Peyer's patch (tissue), 4 donors: ENCODE measurements at regions not wholly inside any gene's neighbourhood (a gene's known extent, or its start where the extent isn't known, plus 50 kb on each side); places are given as distances from the start of the nearest gene placed in this dataset.

ENCODE experiments used
- DNase-seq, 3 donors: peaks; one replicate each; pipeline ENCODE4 v3.0.0-alpha.2; 2017 to 2019
- H3K27ac ChIP-seq, 4 donors: fragments of 200-600 bp; sonication (generic); one replicate each; pipeline ENCODE4 v1.5.1; 2016 to 2019
- H3K27me3 ChIP-seq, 2 donors: fragments of 200-600 bp; sonication (generic); one replicate each; pipeline ENCODE4 v1.5.1; 2019
- H3K36me3 ChIP-seq, 3 donors: fragments of 200-600 bp; sonication (generic); one replicate each; pipeline ENCODE4 v1.5.1; 2016 to 2019
- H3K4me1 ChIP-seq, 4 donors: fragments of 200-600 bp; sonication (generic); one replicate each; pipeline ENCODE4 v1.5.1; 2016 to 2019
- H3K4me3 ChIP-seq, 4 donors: fragments of 200-600 bp; sonication (generic); 1 replicate in 3 of 4; 2 replicates in 1 of 4; pipeline ENCODE4 v1.5.1; 2016 to 2019; ENCODE audit warnings: mild to moderate bottlenecking in 1 of 4
- H3K9me3 ChIP-seq, 4 donors: fragments of 200-600 bp; sonication (generic); one replicate each; pipeline ENCODE4 v1.5.1; 2016 to 2019; ENCODE audit warnings: mild to moderate bottlenecking in 1 of 4
- CTCF ChIP-seq, 6 experiments: fragments of 450-650 bp in 4 of 6; fragments of 200-600 bp in 2 of 6; sonication (generic) in 1 of 6; IDR thresholded peaks; one replicate each; pipeline ENCODE4 v1.5.1; 2017 to 2019; ENCODE audit warnings: antibody characterized with exemption in 6 of 6, mild to moderate bottlenecking in 3 of 6, moderate library complexity in 1 of 6
- POLR2A ChIP-seq, 2 donors: fragments of 450-650 bp; IDR thresholded peaks; one replicate each; pipeline ENCODE4 v1.5.1; 2017; ENCODE audit warnings: antibody characterized with exemption in 2 of 2, mild to moderate bottlenecking in 2 of 2, moderate library complexity in 2 of 2

- Histone ChIP-seq H3K36me3 (no peaks in the 10 kb centered on the region), H3K27ac (peak overlapping the region in 1 of 4 donors; percentile 66), H3K27me3 (no peaks in the 10 kb centered on the region), H3K9me3 (no peaks in the 10 kb centered on the region), H3K4me1 (no peaks in the 10 kb centered on the region), H3K4me3 (no peak overlapping the region)
- DNase-seq: peak in 2 of 3 donors; percentile 73 to 74
- TF ChIP-seq CTCF (IDR thresholded peaks at IDR 0.05) (no peak), POLR2A (IDR thresholded peaks at IDR 0.05) (no peak)
Measured at GRCh38 chr2:88845772-88846661, 154.5 kb downstream of the RPIA start.

GRCh38 chr2:88852753-88853402 lies 161.4 kb downstream of the RPIA start:
- no peaks in the 10 kb centered on the region for H3K27me3 ChIP-seq

GRCh38 chr2:88853403-88853790 lies 161.9 kb downstream of the RPIA start:
- TF ChIP-seq CTCF (IDR thresholded peaks at IDR 0.05) (no peak), POLR2A (IDR thresholded peaks at IDR 0.05) (no peak)
- Histone ChIP-seq H3K27me3 (no peaks in the 10 kb centered on the region), H3K9me3 (no peaks in the 10 kb centered on the region), H3K27ac (peak overlapping the region in 1 of 4 donors; percentile 65), H3K4me1 (peaks cover 0 to 7% (median 1%) of the 10 kb centered on the region in 4 donors), H3K4me3 (no peak overlapping the region), H3K36me3 (no peaks in the 10 kb centered on the region)
- no peak for DNase-seq

More at GRCh38 chr2:88852753-88853402, 161.4 kb downstream of the RPIA start:
- Histone ChIP-seq H3K4me3 (no peak overlapping the region), H3K9me3 (no peaks in the 10 kb centered on the region), H3K36me3 (no peaks in the 10 kb centered on the region), H3K27ac (peak overlapping the region in 2 of 4 donors; percentile 10 to 65), H3K4me1 (peaks cover 0 to 3% (median under 1%) of the 10 kb centered on the region in 4 donors)
- peak in 1 of 3 donors; percentile 33 for DNase-seq
- TF ChIP-seq CTCF (IDR thresholded peaks at IDR 0.05): no peak
- TF ChIP-seq POLR2A (IDR thresholded peaks at IDR 0.05): no peak

GRCh38 chr2:88854528-88854927 lies 163.1 kb downstream of the RPIA start:
- peak overlapping the region in 1 of 4 donors; percentile 46 for H3K27ac ChIP-seq
- no peak for DNase-seq
- H3K4me1 ChIP-seq: peaks cover 0 to 7% (median 1%) of the 10 kb centered on the region in 4 donors
- H3K36me3 ChIP-seq: no peaks in the 10 kb centered on the region
- TF ChIP-seq POLR2A (IDR thresholded peaks at IDR 0.05): no peak
- no peak for TF ChIP-seq CTCF (IDR thresholded peaks at IDR 0.05)
- H3K9me3 ChIP-seq: no peaks in the 10 kb centered on the region
- no peak overlapping the region for H3K4me3 ChIP-seq
- no peaks in the 10 kb centered on the region for H3K27me3 ChIP-seq

- Histone ChIP-seq H3K27ac (peak overlapping the region in 2 of 4 donors; percentile 12 to 75), H3K4me3 (no peak overlapping the region), H3K4me1 (peaks cover 0 to 7% (median 1%) of the 10 kb centered on the region in 4 donors), H3K9me3 (no peaks in the 10 kb centered on the region), H3K27me3 (no peaks in the 10 kb centered on the region), H3K36me3 (no peaks in the 10 kb centered on the region)
- TF ChIP-seq POLR2A (IDR thresholded peaks at IDR 0.05) (no peak), CTCF (IDR thresholded peaks at IDR 0.05) (no peak)
- peak in 2 of 3 donors; percentile 58 to 59 for DNase-seq
Measured at GRCh38 chr2:88855620-88856408, 164.3 kb downstream of the RPIA start.
